Retinal pigment epithelial cell (primary cell): ENCODE measurements at regions not wholly inside any gene's neighbourhood (a gene's known extent, or its start where the extent isn't known, plus 50 kb on each side); places are given as distances from the start of the nearest gene placed in this dataset.
"Not testable (repeated sequence)": the region's sequence is repeated elsewhere in the genome, so short reads cannot be mapped to it uniquely, and the experiment has no call there.

Experiments
- DNase-seq: peaks from one replicate; pipeline ENCODE4 v3.0.0-alpha.2; 2010; ENCODE audit warnings: low read depth
- H3K4me3 ChIP-seq: 2 replicates; pipeline ENCODE4 v1.5.1; 2011; ENCODE audit warnings: mild to moderate bottlenecking, low read length, control low read depth, moderate library complexity
- TF ChIP-seq, protein P1 (sequence below): conservative IDR thresholded peaks from 2 replicates; pipeline ENCODE4 v1.5.1; 2011; ENCODE audit warnings: low read depth, low read length, control low read depth, inconsistent platforms

DNA sequence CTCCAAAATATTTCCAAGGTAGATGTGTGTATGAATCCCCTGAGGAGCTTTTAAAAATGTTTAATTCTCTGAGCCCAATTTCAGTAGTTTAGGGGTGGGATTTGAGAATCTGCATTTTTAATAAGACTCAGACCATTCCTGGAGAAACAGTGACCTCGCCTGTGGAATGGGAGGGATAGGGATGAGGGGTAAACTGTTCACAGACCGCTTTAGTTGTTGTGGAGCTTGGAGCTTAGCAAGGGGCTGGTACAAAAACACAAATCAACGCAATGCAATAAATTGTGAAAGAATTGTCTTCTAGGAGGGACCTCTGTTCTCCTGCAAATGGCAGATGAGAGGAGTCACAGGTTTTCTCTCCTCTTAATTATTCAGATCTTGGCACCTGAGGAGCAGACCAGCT, 239.3 kb upstream of the SULF2 start:
- TF ChIP-seq, protein P1, sequence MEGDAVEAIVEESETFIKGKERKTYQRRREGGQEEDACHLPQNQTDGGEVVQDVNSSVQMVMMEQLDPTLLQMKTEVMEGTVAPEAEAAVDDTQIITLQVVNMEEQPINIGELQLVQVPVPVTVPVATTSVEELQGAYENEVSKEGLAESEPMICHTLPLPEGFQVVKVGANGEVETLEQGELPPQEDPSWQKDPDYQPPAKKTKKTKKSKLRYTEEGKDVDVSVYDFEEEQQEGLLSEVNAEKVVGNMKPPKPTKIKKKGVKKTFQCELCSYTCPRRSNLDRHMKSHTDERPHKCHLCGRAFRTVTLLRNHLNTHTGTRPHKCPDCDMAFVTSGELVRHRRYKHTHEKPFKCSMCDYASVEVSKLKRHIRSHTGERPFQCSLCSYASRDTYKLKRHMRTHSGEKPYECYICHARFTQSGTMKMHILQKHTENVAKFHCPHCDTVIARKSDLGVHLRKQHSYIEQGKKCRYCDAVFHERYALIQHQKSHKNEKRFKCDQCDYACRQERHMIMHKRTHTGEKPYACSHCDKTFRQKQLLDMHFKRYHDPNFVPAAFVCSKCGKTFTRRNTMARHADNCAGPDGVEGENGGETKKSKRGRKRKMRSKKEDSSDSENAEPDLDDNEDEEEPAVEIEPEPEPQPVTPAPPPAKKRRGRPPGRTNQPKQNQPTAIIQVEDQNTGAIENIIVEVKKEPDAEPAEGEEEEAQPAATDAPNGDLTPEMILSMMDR = no peak
- no peak overlapping the region for H3K4me3 ChIP-seq
- no peak for DNase-seq

DNA sequence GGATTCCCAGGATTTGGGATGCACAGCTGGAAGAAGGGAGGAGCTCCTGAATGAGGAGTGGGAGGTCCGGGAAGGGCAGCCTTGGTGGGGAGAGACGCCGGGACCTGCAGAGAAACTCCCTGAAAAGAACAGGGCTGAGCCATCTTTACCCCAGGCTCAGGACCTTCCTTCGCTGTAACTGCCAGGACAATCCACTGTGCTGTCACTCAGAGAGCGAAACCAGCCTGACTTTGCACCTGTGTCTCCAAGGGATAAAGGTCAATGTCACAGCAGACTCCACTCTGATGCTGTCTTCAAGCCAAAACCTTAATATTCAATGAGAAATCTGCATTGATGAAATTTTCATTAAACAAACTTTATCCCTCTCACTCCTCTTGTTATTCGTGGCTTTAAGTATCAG, 235.4 kb upstream of the SULF2 start:
- DNase-seq, H3K4me3 ChIP-seq: not testable (repeated sequence)

GRCh38 chr20:48019940-48020339, 234.7 kb upstream of the SULF2 start:
- DNase-seq = no peak
- H3K4me3 ChIP-seq = no peak overlapping the region
- TF ChIP-seq, protein P1 = no peak

GRCh38 chr20:48019496-48019895, 234.2 kb upstream of the SULF2 start:
- no peak for DNase-seq
- TF ChIP-seq, protein P1 = no peak
- no peak overlapping the region for H3K4me3 ChIP-seq

DNA sequence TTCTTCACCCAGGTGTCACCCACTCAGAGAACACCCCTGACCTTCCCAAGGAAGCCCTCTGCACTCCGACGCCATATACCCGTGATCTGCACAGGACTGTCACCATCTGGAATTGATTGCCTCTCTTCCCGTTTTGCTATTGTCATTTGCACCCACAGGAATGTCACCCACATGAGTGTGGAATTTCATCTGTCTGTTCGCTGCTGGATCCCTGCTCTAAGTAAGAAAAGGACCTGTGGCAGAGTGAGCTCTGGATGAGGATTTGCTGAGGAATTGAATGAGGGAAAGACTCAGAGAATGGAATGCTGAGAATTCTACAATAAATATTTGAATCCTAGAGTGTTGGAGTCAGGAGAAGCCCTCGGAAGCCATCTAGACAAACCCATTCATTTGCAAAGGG, 233.6 kb upstream of the SULF2 start:
- not testable (repeated sequence) for H3K4me3 ChIP-seq, DNase-seq

- DNase-seq = no peak
- H3K4me3 ChIP-seq = no peak overlapping the region
- TF ChIP-seq, protein P1 = no peak
Observed at GRCh38 chr20:48017992-48018391, 232.7 kb upstream of the SULF2 start.

GRCh38 chr20:48017509-48017908, 232.2 kb upstream of the SULF2 start:
- no peak overlapping the region for H3K4me3 ChIP-seq
- TF ChIP-seq, protein P1 = no peak
- no peak for DNase-seq

- no peak for DNase-seq
- TF ChIP-seq, protein P1 = no peak
- H3K4me3 ChIP-seq = no peak overlapping the region
Observed at GRCh38 chr20:48015943-48016723, 230.9 kb upstream of the SULF2 start.
